A549 (cell line): ENCODE measurements at regions not wholly inside any gene's neighbourhood (a gene's known extent, or its start where the extent isn't known, plus 50 kb on each side); places are given as distances from the start of the nearest gene placed in this dataset.
A peak's percentile ranks its signal among the peaks of the same experiment; 100 is the strongest.

Source experiments
- ATAC-seq, 2 experiments: fragments of 200-7000 bp in 1 of 2; fragments of >200 bp in 1 of 2; cut with Nextera tagmentation in 1 of 2; cut with Tn5 transposase in 1 of 2; 3 replicates each; pipeline versions ENCODE4 v1.8.0 to v1.9.1; 2018 to 2020; ENCODE audit warnings: mild to moderate bottlenecking in 1 of 2, moderate library complexity in 1 of 2
- CTCF ChIA-PET: fragments of 300-600 bp; sonication (Branson Sonifier 250); formaldehyde crosslinking; extraction: SDS; loops from one replicate; lab custom pipeline; 2021; ENCODE audit warnings: antibody characterized with exemption, inconsistent platforms; lab: Yijun Ruan, JAX
- POLR2A ChIA-PET: fragments of 350-600 bp; formaldehyde crosslinking; extraction: SDS; loops from one replicate; lab custom pipeline; 2021; ENCODE audit warnings: antibody characterized with exemption, inconsistent platforms; lab: Yijun Ruan, JAX
- DNase-seq, 2 experiments: peaks; one replicate each; pipeline versions ENCODE4 v3.0.0 to v3.0.0-alpha.2; 2011 to 2016; ENCODE audit warnings: low read depth in 1 of 2, low spot score in 1 of 2
- FAIRE-seq: peaks from 2 replicates; lab custom pipeline; 2011; peaks lifted over from hg19 to GRCh38; lab: Jason Lieb, UNC
- H3K27ac ChIP-seq, 2 experiments: fragments of >200 bp; sonication (Bioruptor Twin); formaldehyde crosslinking; 3 replicates each; pipeline ENCODE4 v1.5.1; 2016 to 2017
- H3K4me1 ChIP-seq: fragments of >200 bp; sonication (Bioruptor Twin); formaldehyde crosslinking; 3 replicates; pipeline ENCODE4 v1.6.1; 2016
- H3K4me2 ChIP-seq: fragments of >200 bp; sonication (Bioruptor Twin); formaldehyde crosslinking; 3 replicates; pipeline ENCODE4 v1.6.1; 2016
- H3K4me3 ChIP-seq: fragments of >200 bp; sonication (Bioruptor Twin); formaldehyde crosslinking; 3 replicates; pipeline ENCODE4 v1.5.1; 2016
- H3K9me3 ChIP-seq: fragments of >200 bp; sonication (Bioruptor Twin); formaldehyde crosslinking; 3 replicates; pipeline ENCODE4 v1.6.1; 2016
- CBX2 ChIP-seq: fragments of 200-600 bp; sonication (generic); IDR thresholded peaks from 2 replicates; pipeline ENCODE4 v1.6.1; 2016; ENCODE audit warnings: low read depth, mild to moderate bottlenecking, borderline replicate concordance
- E2F6 ChIP-seq: IDR thresholded peaks from 2 replicates; pipeline ENCODE4 v1.6.1; 2012; ENCODE audit warnings: low read depth, borderline replicate concordance
- EHMT2 ChIP-seq: fragments of 200-600 bp; sonication (generic); IDR thresholded peaks from 2 replicates; pipeline ENCODE4 v1.6.1; 2016; ENCODE audit warnings: antibody characterized with exemption, low read depth, mild to moderate bottlenecking, moderate library complexity
- JUNB ChIP-seq: fragments of >200 bp; sonication (Bioruptor Twin); formaldehyde crosslinking; IDR thresholded peaks from 2 replicates; pipeline ENCODE4 v1.6.1; 2016
- KDM5A ChIP-seq: fragments of 200-600 bp; sonication (generic); IDR thresholded peaks from 2 replicates; pipeline ENCODE4 v1.6.1; 2016; ENCODE audit warnings: antibody characterized with exemption, mild to moderate bottlenecking
- NFE2L2 ChIP-seq: fragments of 150-350 bp; conservative IDR thresholded peaks from 2 replicates; pipeline ENCODE4 v1.6.1; 2014; ENCODE audit warnings: low read length
- NPAS2 ChIP-seq: fragments of 250-450 bp; sonication (Bioruptor Pico); IDR thresholded peaks from 2 replicates; pipeline ENCODE4 v1.8.0; 2022; ENCODE audit warnings: mild to moderate bottlenecking, moderate library complexity, borderline replicate concordance
- POLR2A ChIP-seq: IDR thresholded peaks from 2 replicates; pipeline ENCODE4 v1.6.1; 2012; ENCODE audit warnings: mild to moderate bottlenecking, low read length
- RAD21 ChIP-seq, 2 experiments: fragments of >200 bp in 1 of 2; sonication (Bioruptor Twin) in 1 of 2; formaldehyde crosslinking in 1 of 2; IDR thresholded peaks in 1 of 2; conservative IDR thresholded peaks in 1 of 2; 2 replicates in 1 of 2; 3 replicates in 1 of 2; pipeline ENCODE4 v1.6.1; 2012 to 2018; ENCODE audit warnings: inconsistent platforms in 1 of 2
- RCOR1 ChIP-seq: fragments of 150-350 bp; IDR thresholded peaks from 2 replicates; pipeline ENCODE4 v1.6.1; 2014; ENCODE audit warnings: antibody characterized with exemption, low read length, low read depth
- RFX5 ChIP-seq: fragments of 450-650 bp; IDR thresholded peaks from 2 replicates; pipeline ENCODE4 v1.7.1; 2014; ENCODE audit warnings: antibody characterized with exemption, mild to moderate bottlenecking, moderate library complexity
- RNF2 ChIP-seq: fragments of 200-600 bp; sonication (generic); IDR thresholded peaks from 2 replicates; pipeline ENCODE4 v1.6.1; 2016; ENCODE audit warnings: low read depth, mild to moderate bottlenecking, antibody characterized with exemption, moderate library complexity, borderline replicate concordance
- SMC3 ChIP-seq: fragments of >200 bp; sonication (Bioruptor Twin); formaldehyde crosslinking; IDR thresholded peaks from 3 replicates; pipeline ENCODE4 v1.6.1; 2018; ENCODE audit warnings: inconsistent platforms
- TFCP2L1 ChIP-seq: fragments of 250-450 bp; sonication (Bioruptor Pico); IDR thresholded peaks from 2 replicates; pipeline ENCODE4 v1.5.0; 2021; ENCODE audit warnings: mild to moderate bottlenecking
- ZC3H11A ChIP-seq: fragments of 450-650 bp; IDR thresholded peaks from 2 replicates; pipeline ENCODE4 v1.6.1; 2014; ENCODE audit warnings: antibody characterized with exemption, mild to moderate bottlenecking
- whole genome bisulfite sequencing: methylation state at CpG from one replicate; pipeline ENCODE4 v1.1.6; 2017; ENCODE audit errors: missing lambda C conversion rate; 5-methylcytosine and 5-hydroxymethylcytosine counted together
- TF ChIP-seq, protein P1 (sequence below): fragments of >200 bp; sonication (Bioruptor Twin); formaldehyde crosslinking; IDR thresholded peaks from 3 replicates; pipeline ENCODE4 v1.6.1; 2016
- TF ChIP-seq, protein P2 (sequence below): IDR thresholded peaks from 2 replicates; pipeline ENCODE4 v1.6.1; 2012
- TF ChIP-seq, protein P3 (sequence below): fragments of >200 bp; sonication (Bioruptor Twin); formaldehyde crosslinking; IDR thresholded peaks from 3 replicates; pipeline ENCODE4 v1.5.1; 2016

DNA sequence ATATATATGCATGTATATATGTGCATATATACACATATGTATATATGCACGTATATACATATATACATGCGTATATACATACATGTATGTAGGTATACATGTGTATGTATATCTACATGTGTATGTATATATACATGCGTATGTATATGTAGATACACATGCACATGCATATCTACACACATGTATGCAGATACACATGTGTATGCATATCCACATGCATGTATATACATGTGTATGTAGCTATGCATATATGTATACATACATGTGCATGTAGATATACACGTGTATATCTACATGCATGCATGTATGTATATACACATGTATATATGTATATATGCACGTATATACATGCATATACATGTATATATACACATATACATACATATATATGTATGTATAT, 95.8 kb upstream of the STEAP4 start:
- ChIA-PET POLR2A (no interaction called here), CTCF (no interaction called here)
- no peak overlapping the region for H3K27ac ChIP-seq
- H3K4me3 ChIP-seq: no peak overlapping the region
- 26% methylated on average over 5 of the region's 5 CpGs for WGBS
- H3K9me3 ChIP-seq: no peaks in the 10 kb centered on the region
- ATAC-seq (no peak), DNase-seq (no peak), FAIRE-seq (no peak)
- no peak for TF ChIP-seq NFE2L2
- no peak for TF ChIP-seq RNF2
- TF ChIP-seq JUNB: no peak
- TF ChIP-seq NPAS2 (CRISPR knock-in tag): no peak
- no peaks in the 10 kb centered on the region for H3K4me1 ChIP-seq
- no peak overlapping the region for H3K4me2 ChIP-seq

DNA sequence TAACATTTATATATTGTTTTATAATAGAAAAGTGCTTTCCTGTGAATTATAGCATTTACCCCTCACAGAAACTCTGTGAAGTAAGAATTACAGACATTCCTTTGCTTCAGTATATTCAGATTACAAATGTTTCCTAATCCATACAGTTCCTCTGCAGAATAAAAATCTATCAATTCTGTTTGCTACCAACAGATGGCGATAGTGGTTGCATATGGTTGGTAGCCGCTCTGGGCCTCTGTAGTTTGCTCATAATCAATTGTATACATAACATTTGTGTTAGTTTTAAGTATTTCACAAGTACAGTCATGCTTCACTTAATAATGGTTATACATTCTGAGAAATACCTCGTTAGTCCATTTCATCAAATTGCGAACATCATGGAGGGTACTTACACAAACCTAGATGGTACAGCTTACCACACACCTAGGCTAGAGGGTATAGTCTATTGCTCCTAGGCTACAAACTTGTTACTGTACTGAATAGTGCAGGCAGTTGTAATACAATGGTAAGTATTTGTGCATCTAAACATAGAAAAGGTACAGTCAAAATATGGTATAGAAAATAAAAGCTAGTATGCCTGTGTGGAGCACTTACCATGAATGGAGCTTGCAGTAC, 94.4 kb upstream of the STEAP4 start:
- 28% methylated on average over 4 of the region's 4 CpGs for WGBS
- Histone ChIP-seq H3K4me3 (no peak overlapping the region), H3K4me1 (no peaks in the 10 kb centered on the region), H3K4me2 (no peak overlapping the region), H3K9me3 (no peaks in the 10 kb centered on the region), H3K27ac (no peak overlapping the region)
- ChIA-PET CTCF (interaction anchor here (0.6 kb wide), 1 partner anchor 77 kb away, joined by 3 read pairs; no protein-coding TSS in a partner anchor), POLR2A (no interaction called here)
- DNase-seq (peak; percentile 4 to 22), FAIRE-seq (no peak), ATAC-seq (peak in 1 of 2 experiments; percentile 72; a peak in 3 of 6 replicates)
- TF ChIP-seq EHMT2 (no peak), RAD21 (conservative IDR thresholded peaks at IDR 0.05 in 1 of 2, IDR thresholded peaks at IDR 0.05 in 1 of 2) (peak in 1 of 2 experiments; percentile 31; a peak in 1 of 5 replicates), SMC3 (0 out of 3 replicates have a peak, but pooled peaks have one; percentile 13), CBX2 (no peak), E2F6 (no peak), RFX5 (no peak), KDM5A (no peak), RCOR1 (no peak), POLR2A (no peak)
- TF ChIP-seq, protein P1, sequence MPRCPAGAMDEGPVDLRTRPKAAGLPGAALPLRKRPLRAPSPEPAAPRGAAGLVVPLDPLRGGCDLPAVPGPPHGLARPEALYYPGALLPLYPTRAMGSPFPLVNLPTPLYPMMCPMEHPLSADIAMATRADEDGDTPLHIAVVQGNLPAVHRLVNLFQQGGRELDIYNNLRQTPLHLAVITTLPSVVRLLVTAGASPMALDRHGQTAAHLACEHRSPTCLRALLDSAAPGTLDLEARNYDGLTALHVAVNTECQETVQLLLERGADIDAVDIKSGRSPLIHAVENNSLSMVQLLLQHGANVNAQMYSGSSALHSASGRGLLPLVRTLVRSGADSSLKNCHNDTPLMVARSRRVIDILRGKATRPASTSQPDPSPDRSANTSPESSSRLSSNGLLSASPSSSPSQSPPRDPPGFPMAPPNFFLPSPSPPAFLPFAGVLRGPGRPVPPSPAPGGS: no peak
- TF ChIP-seq, protein P2, sequence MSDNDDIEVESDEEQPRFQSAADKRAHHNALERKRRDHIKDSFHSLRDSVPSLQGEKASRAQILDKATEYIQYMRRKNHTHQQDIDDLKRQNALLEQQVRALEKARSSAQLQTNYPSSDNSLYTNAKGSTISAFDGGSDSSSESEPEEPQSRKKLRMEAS: no peak
- TF ChIP-seq, protein P3, sequence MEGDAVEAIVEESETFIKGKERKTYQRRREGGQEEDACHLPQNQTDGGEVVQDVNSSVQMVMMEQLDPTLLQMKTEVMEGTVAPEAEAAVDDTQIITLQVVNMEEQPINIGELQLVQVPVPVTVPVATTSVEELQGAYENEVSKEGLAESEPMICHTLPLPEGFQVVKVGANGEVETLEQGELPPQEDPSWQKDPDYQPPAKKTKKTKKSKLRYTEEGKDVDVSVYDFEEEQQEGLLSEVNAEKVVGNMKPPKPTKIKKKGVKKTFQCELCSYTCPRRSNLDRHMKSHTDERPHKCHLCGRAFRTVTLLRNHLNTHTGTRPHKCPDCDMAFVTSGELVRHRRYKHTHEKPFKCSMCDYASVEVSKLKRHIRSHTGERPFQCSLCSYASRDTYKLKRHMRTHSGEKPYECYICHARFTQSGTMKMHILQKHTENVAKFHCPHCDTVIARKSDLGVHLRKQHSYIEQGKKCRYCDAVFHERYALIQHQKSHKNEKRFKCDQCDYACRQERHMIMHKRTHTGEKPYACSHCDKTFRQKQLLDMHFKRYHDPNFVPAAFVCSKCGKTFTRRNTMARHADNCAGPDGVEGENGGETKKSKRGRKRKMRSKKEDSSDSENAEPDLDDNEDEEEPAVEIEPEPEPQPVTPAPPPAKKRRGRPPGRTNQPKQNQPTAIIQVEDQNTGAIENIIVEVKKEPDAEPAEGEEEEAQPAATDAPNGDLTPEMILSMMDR: peak; percentile 38

DNA sequence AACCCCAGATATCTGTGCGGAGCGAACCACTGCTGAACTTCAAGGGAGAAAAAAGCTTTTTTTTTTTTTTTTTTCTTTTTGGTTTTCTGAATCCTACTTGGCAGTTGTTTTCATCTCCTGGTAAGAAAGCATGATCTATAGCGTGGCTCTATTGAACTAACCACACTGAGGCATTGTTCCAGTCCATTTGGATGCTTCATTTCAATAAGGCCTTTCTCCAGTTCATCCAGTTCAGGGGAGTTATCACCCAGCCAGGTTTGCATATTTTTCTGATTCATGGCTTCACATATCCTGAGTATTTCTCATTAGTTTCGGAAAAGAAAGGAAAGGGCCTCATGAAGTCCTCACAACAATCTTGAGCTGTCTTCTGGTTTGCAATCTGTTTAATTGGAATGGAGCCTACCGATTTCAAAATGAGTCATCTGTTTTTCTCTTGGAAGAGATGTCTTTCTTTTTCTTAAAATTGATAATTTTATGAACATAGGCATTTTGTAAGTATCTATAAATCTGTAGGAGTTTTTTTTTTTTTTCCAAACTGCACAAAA, 93.1 kb upstream of the STEAP4 start:
- Histone ChIP-seq H3K4me1 (no peaks in the 10 kb centered on the region), H3K9me3 (no peaks in the 10 kb centered on the region), H3K4me3 (no peak overlapping the region), H3K4me2 (no peak overlapping the region), H3K27ac (no peak overlapping the region)
- FAIRE-seq (no peak), DNase-seq (no peak), ATAC-seq (no peak)
- TF ChIP-seq ZC3H11A (no peak), TFCP2L1 (CRISPR knock-in tag) (no peak)
- TF ChIP-seq, protein P3: no peak
- ChIA-PET POLR2A (interaction anchor here (0.6 kb wide), 1 partner anchor 49 kb away, joined by 3 read pairs; no protein-coding TSS in a partner anchor), CTCF (interaction anchor here (0.6 kb wide), 3 partner anchors 83 to 1932 kb away, joined by 3 to 4 read pairs (median 4); no protein-coding TSS in a partner anchor)
- whole genome bisulfite sequencing: 35% methylated on average over 5 of the region's 5 CpGs
